CD4-positive, alpha-beta memory T cell (primary cell): ENCODE measurements at regions not wholly inside any gene's neighbourhood (a gene's known extent, or its start where the extent isn't known, plus 50 kb on each side); places are given as distances from the start of the nearest gene placed in this dataset.

Source experiments
- CTCF ChIA-PET: fragments of 350-600 bp; sonication (Branson Sonifier 250); formaldehyde crosslinking; loops from one replicate; lab custom pipeline; 2021; ENCODE audit warnings: inconsistent platforms; ENCODE audit not compliant: partially characterized antibody; lab: Charles Lee
- POLR2A ChIA-PET: fragments of 350-600 bp; sonication (Branson Sonifier 250); formaldehyde crosslinking; loops from one replicate; lab custom pipeline; 2021; ENCODE audit not compliant: partially characterized antibody; lab: Charles Lee
- DNase-seq, 5 donors: peaks; one replicate each; pipeline versions ENCODE4 v3.0.0 to v3.0.0-alpha.2; 2020 to 2022; ENCODE audit warnings: mixed read lengths in 1 of 5
- H3K27ac ChIP-seq: one replicate; pipeline ENCODE4 v1.7.0; 2013; ENCODE audit warnings: low read depth, low read length
- H3K27me3 ChIP-seq: 2 replicates; pipeline ENCODE4 v1.7.0; 2013; ENCODE audit warnings: mild to moderate bottlenecking, low read length, moderate library complexity; ENCODE audit not compliant: insufficient read depth
- H3K36me3 ChIP-seq: 2 replicates; pipeline ENCODE4 v1.7.0; 2013; ENCODE audit warnings: mild to moderate bottlenecking, low read length, moderate library complexity; ENCODE audit not compliant: insufficient read depth
- H3K4me1 ChIP-seq: 2 replicates; pipeline ENCODE4 v1.7.0; 2013; ENCODE audit warnings: mild to moderate bottlenecking, low read length, moderate library complexity; ENCODE audit not compliant: insufficient read depth
- H3K4me3 ChIP-seq, 2 donors: one replicate each; pipeline ENCODE4 v1.7.0; 2013; ENCODE audit warnings: low read length in 2 of 2, mild to moderate bottlenecking in 1 of 2
- H3K9me3 ChIP-seq, 2 donors: one replicate each; pipeline ENCODE4 v1.7.0; 2013; ENCODE audit warnings: low read length in 2 of 2, control low read depth in 1 of 2; ENCODE audit not compliant: control insufficient read depth in 1 of 2
- H3K27ac Mint-ChIP-seq, 7 donors: one replicate each; pipeline ENCODE4 v1.8.0; 2020 to 2021; ENCODE audit warnings: mixed read lengths in 7 of 7, mild to moderate bottlenecking in 6 of 7, inconsistent platforms in 3 of 7, moderate library complexity in 3 of 7
- H3K27me3 Mint-ChIP-seq, 2 donors: one replicate each; pipeline ENCODE4 v1.8.0; 2020 to 2021; ENCODE audit warnings: mixed read lengths in 2 of 2
- H3K36me3 Mint-ChIP-seq, 2 donors: one replicate each; pipeline ENCODE4 v1.8.0; 2020 to 2021; ENCODE audit warnings: mixed read lengths in 2 of 2, inconsistent platforms in 1 of 2, mild to moderate bottlenecking in 1 of 2
- H3K4me1 Mint-ChIP-seq, 4 donors: one replicate each; pipeline ENCODE4 v1.8.0; 2020 to 2021; ENCODE audit warnings: mixed read lengths in 4 of 4, mild to moderate bottlenecking in 1 of 4
- H3K4me3 Mint-ChIP-seq, 8 donors: one replicate each; pipeline ENCODE4 v1.8.0; 2020 to 2021; ENCODE audit warnings: mixed read lengths in 8 of 8, mild to moderate bottlenecking in 7 of 8, moderate library complexity in 6 of 8, inconsistent platforms in 3 of 8
- H3K9me3 Mint-ChIP-seq, 8 donors: one replicate each; pipeline ENCODE4 v1.8.0; 2020 to 2021; ENCODE audit warnings: mixed read lengths in 8 of 8, mild to moderate bottlenecking in 5 of 8, inconsistent platforms in 3 of 8, moderate library complexity in 1 of 8
- intact Hi-C: fragments of 100-400 bp; cut with micrococcal nuclease; formaldehyde crosslinking; loops from one replicate; pipeline ENCODE4 v1.15.1; 2023

DNA sequence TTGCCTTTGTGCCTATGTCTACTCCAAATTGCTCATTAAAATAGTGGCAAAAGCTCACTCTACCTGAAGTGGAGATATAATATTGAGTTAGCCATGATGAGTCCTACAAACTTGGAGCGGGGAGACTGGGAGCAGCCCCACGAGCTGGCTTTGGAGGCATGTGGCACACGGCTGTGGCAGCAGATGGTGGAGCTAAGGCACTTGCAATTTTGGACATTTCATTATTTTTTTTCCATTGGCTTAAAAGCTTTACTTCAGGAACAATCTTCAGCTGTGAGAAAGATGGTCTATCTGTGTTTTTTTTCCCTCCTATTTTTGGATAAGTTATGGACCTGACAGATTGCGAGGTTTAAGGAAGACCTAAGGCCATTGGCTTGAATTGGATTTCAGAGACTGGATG lies 578.3 kb downstream of the CMPK2 start:
- Histone ChIP-seq H3K27ac (no peak overlapping the region), H3K36me3 (no peaks in the 10 kb centered on the region), H3K4me1 (no peaks in the 10 kb centered on the region), H3K4me3 (no peak overlapping the region), H3K9me3 (no peaks in the 10 kb centered on the region), H3K27me3 (no peaks in the 10 kb centered on the region)
- Mint-ChIP-seq H3K27me3 (no peaks in the 10 kb centered on the region), H3K36me3 (no peaks in the 10 kb centered on the region), H3K27ac (no peak overlapping the region), H3K4me3 (no peak overlapping the region), H3K9me3 (peaks cover 0 to 7% (median 3%) of the 10 kb centered on the region in 8 donors), H3K4me1 (no peaks in the 10 kb centered on the region)
- CTCF ChIA-PET: no interaction called here
- POLR2A ChIA-PET: no interaction called here
- intact Hi-C loops: no loop called here
- no peak for DNase-seq

DNA sequence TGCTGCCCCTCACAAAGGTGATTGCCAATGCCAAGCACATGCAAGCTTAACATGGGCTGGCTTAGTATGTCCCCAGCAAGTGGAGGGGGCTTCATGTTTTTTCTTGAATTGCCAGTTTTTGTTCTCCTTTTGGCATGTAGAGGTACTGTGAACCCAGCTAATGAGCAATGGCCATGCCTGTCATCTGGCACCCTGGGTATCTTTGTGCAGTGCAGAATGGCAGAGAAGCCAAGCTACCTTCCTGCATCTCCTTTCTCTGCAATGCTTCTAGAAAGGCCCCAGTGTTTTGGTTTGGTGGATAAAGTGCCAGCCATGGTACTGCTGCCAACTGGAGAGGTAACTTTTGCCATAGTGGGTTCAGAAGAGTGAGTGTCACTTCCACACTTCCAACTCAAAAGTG lies 576.9 kb downstream of the CMPK2 start:
- no peak overlapping the region for H3K4me3 ChIP-seq
- no peak overlapping the region for H3K4me3 Mint-ChIP-seq
- no peak overlapping the region for H3K27ac ChIP-seq
- H3K27me3 ChIP-seq: no peaks in the 10 kb centered on the region
- DNase-seq: no peak
- no peaks in the 10 kb centered on the region for H3K4me1 ChIP-seq
- no peaks in the 10 kb centered on the region for H3K4me1 Mint-ChIP-seq
- H3K27me3 Mint-ChIP-seq: no peaks in the 10 kb centered on the region
- peaks cover 0 to 7% (median 1%) of the 10 kb centered on the region in 8 donors for H3K9me3 Mint-ChIP-seq
- H3K9me3 ChIP-seq: no peaks in the 10 kb centered on the region
- H3K36me3 ChIP-seq: no peaks in the 10 kb centered on the region
- CTCF ChIA-PET: no interaction called here
- intact Hi-C loops: no loop called here
- POLR2A ChIA-PET: no interaction called here
- H3K27ac Mint-ChIP-seq: no peak overlapping the region
- no peaks in the 10 kb centered on the region for H3K36me3 Mint-ChIP-seq

DNA sequence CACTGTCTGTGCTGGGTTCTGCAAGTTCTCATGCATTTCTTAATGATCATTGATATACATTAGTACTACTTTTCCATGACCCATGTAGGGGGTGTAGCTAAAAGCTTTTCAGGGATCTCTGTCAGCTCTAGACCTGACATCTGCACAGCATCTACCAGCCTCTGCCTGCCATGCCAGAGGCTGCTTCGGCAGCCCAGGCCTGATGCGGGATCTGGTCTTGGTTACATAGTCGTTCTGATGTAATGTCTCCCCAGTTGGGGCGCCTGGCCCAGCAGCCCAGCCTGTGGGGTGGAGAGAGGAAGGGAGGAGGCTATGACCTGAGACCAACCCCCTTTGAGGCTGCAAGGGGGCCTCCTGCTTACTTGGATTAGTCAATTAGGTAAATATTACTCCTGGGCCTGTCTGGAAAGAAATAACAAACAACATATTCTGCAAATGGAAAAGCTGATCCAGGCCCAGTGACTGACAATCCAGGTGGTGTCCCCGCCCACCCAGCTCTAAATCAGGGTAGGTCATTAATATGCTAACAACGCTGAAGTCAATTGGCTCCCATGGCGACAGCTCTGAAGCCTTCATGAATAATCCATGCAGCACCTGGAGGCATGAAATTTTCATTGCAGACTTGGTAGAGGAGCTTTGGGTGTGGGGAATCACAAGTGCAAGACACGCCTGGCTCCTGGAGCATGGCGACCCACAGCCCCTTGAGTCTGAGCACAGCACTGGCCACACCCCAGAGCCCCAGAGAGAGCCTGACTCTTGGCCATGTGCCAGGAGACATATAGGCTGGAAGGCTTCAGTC lies 575.3 kb downstream of the CMPK2 start:
- intact Hi-C loops: no loop called here
- H3K36me3 Mint-ChIP-seq: no peaks in the 10 kb centered on the region
- no peaks in the 10 kb centered on the region for H3K4me1 Mint-ChIP-seq
- H3K27ac ChIP-seq: no peak overlapping the region
- H3K27ac Mint-ChIP-seq: no peak overlapping the region
- CTCF ChIA-PET: no interaction called here
- H3K4me1 ChIP-seq: no peaks in the 10 kb centered on the region
- POLR2A ChIA-PET: no interaction called here
- DNase-seq: no peak
- no peaks in the 10 kb centered on the region for H3K9me3 ChIP-seq
- H3K4me3 Mint-ChIP-seq: no peak overlapping the region
- peaks cover 0 to 13% (median 3%) of the 10 kb centered on the region in 8 donors for H3K9me3 Mint-ChIP-seq
- H3K4me3 ChIP-seq: no peak overlapping the region
- H3K27me3 ChIP-seq: no peaks in the 10 kb centered on the region
- no peaks in the 10 kb centered on the region for H3K27me3 Mint-ChIP-seq
- no peaks in the 10 kb centered on the region for H3K36me3 ChIP-seq

DNA sequence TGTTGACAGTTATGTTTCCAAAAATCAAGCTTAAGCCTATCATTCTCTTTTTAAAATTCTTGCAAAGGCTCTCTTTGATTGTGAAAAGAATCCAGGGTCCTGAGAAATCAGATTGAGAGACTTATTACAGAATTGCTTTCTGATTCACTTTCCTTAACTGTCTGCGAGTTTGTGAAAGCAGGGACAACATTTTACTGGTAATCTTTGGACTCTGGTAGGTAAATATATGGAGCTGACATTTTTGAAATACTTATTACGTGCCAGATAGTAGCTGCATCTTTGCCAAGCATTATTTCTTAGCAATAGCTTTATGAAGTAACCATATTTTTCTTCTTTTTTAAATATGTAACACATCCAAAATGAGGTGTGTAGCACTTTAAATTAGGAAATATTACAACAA lies 570.9 kb downstream of the CMPK2 start:
- Histone ChIP-seq H3K27ac (no peak overlapping the region), H3K36me3 (no peaks in the 10 kb centered on the region), H3K27me3 (no peaks in the 10 kb centered on the region), H3K4me1 (no peaks in the 10 kb centered on the region), H3K9me3 (no peaks in the 10 kb centered on the region), H3K4me3 (no peak overlapping the region)
- Mint-ChIP-seq H3K4me1 (no peaks in the 10 kb centered on the region), H3K27ac (no peak overlapping the region), H3K9me3 (peaks cover 0 to 13% (median 4%) of the 10 kb centered on the region in 8 donors), H3K27me3 (no peaks in the 10 kb centered on the region), H3K4me3 (no peak overlapping the region), H3K36me3 (no peaks in the 10 kb centered on the region)
- intact Hi-C loops: no loop called here
- ChIA-PET POLR2A (no interaction called here), CTCF (interaction anchor here (1.2 kb wide), 1 partner anchor 10 kb away, joined by 3 read pairs; no protein-coding TSS in a partner anchor)
- DNase-seq: no peak

DNA sequence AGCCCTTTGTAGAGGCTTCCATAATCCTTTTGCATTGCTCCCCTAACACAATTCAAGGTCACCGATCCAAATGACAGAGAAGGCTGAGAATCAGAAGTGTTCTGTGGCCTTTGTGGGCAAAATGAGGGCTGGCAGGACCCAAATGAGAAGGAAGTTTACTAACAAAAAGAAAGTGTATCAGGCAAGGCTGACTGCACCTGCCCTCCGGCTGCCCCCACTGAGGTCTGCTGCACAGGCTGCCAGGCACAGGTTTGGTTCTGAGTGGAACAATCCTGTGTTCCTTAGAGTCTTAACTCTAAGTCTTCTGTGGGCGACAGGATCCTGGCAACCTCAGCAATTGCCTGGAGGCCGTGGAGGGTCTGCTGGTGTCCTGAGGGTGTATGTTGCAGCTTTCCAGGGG lies 568.5 kb downstream of the CMPK2 start:
- Mint-ChIP-seq H3K27ac (no peak overlapping the region), H3K36me3 (no peaks in the 10 kb centered on the region), H3K9me3 (peaks cover 0 to 10% (median 2%) of the 10 kb centered on the region in 8 donors), H3K27me3 (no peaks in the 10 kb centered on the region), H3K4me3 (no peak overlapping the region), H3K4me1 (no peaks in the 10 kb centered on the region)
- DNase-seq: no peak
- CTCF ChIA-PET: no interaction called here
- no peak overlapping the region for H3K27ac ChIP-seq
- no peak overlapping the region for H3K4me3 ChIP-seq
- no peaks in the 10 kb centered on the region for H3K4me1 ChIP-seq
- H3K36me3 ChIP-seq: no peaks in the 10 kb centered on the region
- no peaks in the 10 kb centered on the region for H3K9me3 ChIP-seq
- H3K27me3 ChIP-seq: no peaks in the 10 kb centered on the region
- POLR2A ChIA-PET: no interaction called here
- intact Hi-C loops: no loop called here

DNA sequence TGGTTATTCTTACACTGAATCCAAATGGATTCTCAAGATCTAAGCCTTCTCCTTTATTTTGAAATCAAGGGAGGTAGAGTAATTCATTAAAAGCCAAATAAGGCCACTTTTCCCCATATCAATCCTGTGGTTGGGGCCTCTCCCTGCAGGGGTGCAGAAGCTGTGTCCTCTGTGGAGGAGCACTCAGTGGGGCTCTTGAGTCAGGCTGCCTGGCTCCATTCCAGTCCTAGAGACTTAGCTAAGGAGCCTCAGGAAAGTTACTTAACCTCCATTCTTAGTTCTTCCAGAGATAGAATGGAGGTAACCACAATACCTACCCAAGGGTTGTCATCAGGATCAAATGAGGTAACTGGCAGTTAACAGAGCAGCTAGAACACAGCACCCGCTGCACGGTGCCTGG lies 564.3 kb downstream of the CMPK2 start:
- POLR2A ChIA-PET: no interaction called here
- no peaks in the 10 kb centered on the region for H3K36me3 ChIP-seq
- Mint-ChIP-seq H3K4me3 (no peak overlapping the region), H3K36me3 (no peaks in the 10 kb centered on the region), H3K4me1 (no peaks in the 10 kb centered on the region), H3K9me3 (peaks cover 0 to 4% (median 0%) of the 10 kb centered on the region in 8 donors), H3K27ac (no peak overlapping the region), H3K27me3 (peaks cover 0 to 1% of the 10 kb centered on the region in 2 donors)
- H3K4me1 ChIP-seq: no peaks in the 10 kb centered on the region
- CTCF ChIA-PET: interaction anchor here (0.9 kb wide), 1 partner anchor 11 kb away, joined by 3 read pairs; no protein-coding TSS in a partner anchor
- no peaks in the 10 kb centered on the region for H3K9me3 ChIP-seq
- DNase-seq: no peak
- no peak overlapping the region for H3K27ac ChIP-seq
- intact Hi-C loops: no loop called here
- H3K4me3 ChIP-seq: no peak overlapping the region
- H3K27me3 ChIP-seq: no peaks in the 10 kb centered on the region

DNA sequence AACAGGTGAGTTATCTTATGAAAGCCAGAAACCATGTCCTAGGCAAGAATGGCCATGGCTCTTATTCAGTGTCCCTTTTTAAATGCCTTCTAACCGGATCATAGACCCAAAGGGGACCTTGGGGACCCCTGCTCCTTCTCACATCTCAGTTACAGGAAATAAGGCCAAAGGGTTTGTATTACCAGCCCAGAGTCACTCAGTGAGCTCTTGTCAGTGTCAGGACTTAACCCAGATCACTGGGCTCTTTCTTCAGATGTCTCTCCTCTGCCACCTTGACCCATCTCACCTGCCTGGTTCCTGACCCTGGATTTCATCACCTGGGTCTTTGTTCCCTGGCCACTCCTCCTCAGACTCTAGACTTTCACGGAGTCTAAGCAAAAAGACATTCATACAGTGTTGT lies 556.7 kb downstream of the CMPK2 start:
- no peak overlapping the region for H3K27ac ChIP-seq
- Mint-ChIP-seq H3K27me3 (peaks cover 0 to 2% of the 10 kb centered on the region in 2 donors), H3K36me3 (no peaks in the 10 kb centered on the region), H3K4me1 (no peaks in the 10 kb centered on the region), H3K4me3 (no peak overlapping the region), H3K9me3 (peaks cover 0 to 7% (median 0%) of the 10 kb centered on the region in 8 donors), H3K27ac (no peak overlapping the region)
- ChIA-PET CTCF (no interaction called here), POLR2A (no interaction called here)
- no peaks in the 10 kb centered on the region for H3K9me3 ChIP-seq
- no peak overlapping the region for H3K4me3 ChIP-seq
- H3K36me3 ChIP-seq: no peaks in the 10 kb centered on the region
- no peaks in the 10 kb centered on the region for H3K27me3 ChIP-seq
- DNase-seq: no peak
- intact Hi-C loops: no loop called here
- no peaks in the 10 kb centered on the region for H3K4me1 ChIP-seq
